ENCODE measurements at regions not wholly inside any gene's neighbourhood (a gene's known extent, or its start where the extent isn't known, plus 50 kb on each side); places are given as distances from the start of the nearest gene placed in this dataset.

- Mint-ChIP-seq H3K9me3 (ENCODE audit: insufficient read depth) (peaks cover 3% of the 10 kb centered on the region), H3K4me1 (no peaks in the 10 kb centered on the region), H3K27me3 (peaks cover 1% of the 10 kb centered on the region), H3K27ac (no peak overlapping the region), H3K4me3 (no peak overlapping the region)
- POLR2A ChIA-PET: no interaction called here
- no peak overlapping the region for H3K27ac ChIP-seq (ENCODE audit: low read length in 2 of 2)
- WGBS (ENCODE audit: insufficient coverage): 100% methylated on average over 1 of the region's 3 CpGs
- no peak overlapping the region for H2AFZ ChIP-seq (ENCODE audit: insufficient read depth, low read depth, low read length, poor library complexity, severe bottlenecking)
- H3K4me3 ChIP-seq (ENCODE audit: control extremely low read depth in 1 of 5, extremely low read depth in 1 of 5, insufficient read depth in 1 of 5, low read depth in 2 of 5, low read length in 4 of 5): no peak overlapping the region
- DNase-seq: no peak
- H3K36me3 ChIP-seq (replicated peaks in 1 of 2; ENCODE audit: control extremely low read depth in 1 of 2, control insufficient read depth in 1 of 2, extremely low read depth in 1 of 2, insufficient read depth in 2 of 2, low read length in 1 of 2): no peaks in the 10 kb centered on the region
- no peaks in the 10 kb centered on the region for H3K4me1 ChIP-seq (ENCODE audit: control insufficient read depth in 2 of 2, insufficient read depth in 2 of 2, low read length in 2 of 2)
- intact Hi-C loops (cut with micrococcal nuclease): no loop called here
- H3K4me2 ChIP-seq (replicated peaks; ENCODE audit: low read depth, low read length, poor library complexity, severe bottlenecking): no peak overlapping the region
- no peak overlapping the region for H3K9ac ChIP-seq (ENCODE audit: low read length)
- H4K20me1 ChIP-seq (ENCODE audit: control insufficient read depth, insufficient read depth, low read length, poor library complexity, severe bottlenecking): no peaks in the 10 kb centered on the region
- no peak for TF ChIP-seq EZH2 (IDR thresholded peaks at IDR 0.05; ENCODE audit: borderline replicate concordance, insufficient read depth, low read depth, low read length, poor library complexity, severe bottlenecking)
- no peak for TF ChIP-seq CTCF (IDR thresholded peaks at IDR 0.05)
- no peak for ATAC-seq (ENCODE audit: low read depth)
- CTCF ChIA-PET: no interaction called here
- no peaks in the 10 kb centered on the region for H3K79me2 ChIP-seq (ENCODE audit: control insufficient read depth, insufficient read depth, low read length)
- H3K9me3 ChIP-seq (ENCODE audit: control extremely low read depth in 1 of 3, control insufficient read depth in 2 of 3, insufficient read depth in 1 of 3, low read length in 2 of 3): no peaks in the 10 kb centered on the region
- H3K27me3 ChIP-seq (replicated peaks in 1 of 4; ENCODE audit: control extremely low read depth in 1 of 4, control insufficient read depth in 3 of 4, insufficient read depth in 4 of 4, low read length in 3 of 4): peaks cover 0 to 5% (median 0%) of the 10 kb centered on the region in 4 experiments
Measured at GRCh38 chr2:236489895-236490404, 79.7 kb upstream of the ACKR3 start.

DNA sequence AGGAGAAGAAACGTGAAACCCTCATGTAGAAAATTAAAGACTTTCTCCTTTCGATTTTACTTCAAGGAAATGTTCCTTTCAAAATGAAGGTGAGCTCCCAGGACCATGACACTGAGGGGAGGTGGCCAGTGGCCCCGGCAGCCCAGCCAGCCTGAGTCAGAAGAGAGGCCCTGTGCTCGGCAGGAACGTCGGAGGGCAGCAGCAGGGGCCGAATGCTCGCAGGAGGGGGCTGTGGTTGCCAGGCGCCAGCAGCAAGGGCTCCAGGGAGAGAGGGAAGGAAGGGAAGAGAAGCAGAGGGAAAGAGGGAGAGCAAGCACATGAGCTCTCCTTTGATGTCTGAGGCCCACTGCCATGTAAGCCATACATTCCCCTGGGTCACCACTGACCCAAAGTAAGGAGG, 73.3 kb upstream of the ACKR3 start:
- Histone ChIP-seq H3K9me3 (ENCODE audit: control extremely low read depth in 1 of 3, control insufficient read depth in 2 of 3, insufficient read depth in 1 of 3, low read length in 2 of 3) (peaks cover 0 to 3% (median 0%) of the 10 kb centered on the region in 3 donors), H3K4me3 (ENCODE audit: control extremely low read depth in 1 of 5, extremely low read depth in 1 of 5, insufficient read depth in 1 of 5, low read depth in 2 of 5, low read length in 4 of 5) (no peak overlapping the region), H3K4me2 (replicated peaks; ENCODE audit: low read depth, low read length, poor library complexity, severe bottlenecking) (no peak overlapping the region), H3K36me3 (replicated peaks in 1 of 2; ENCODE audit: control extremely low read depth in 1 of 2, control insufficient read depth in 1 of 2, extremely low read depth in 1 of 2, insufficient read depth in 2 of 2, low read length in 1 of 2) (no peaks in the 10 kb centered on the region), H4K20me1 (ENCODE audit: control insufficient read depth, insufficient read depth, low read length, poor library complexity, severe bottlenecking) (no peaks in the 10 kb centered on the region), H3K9ac (ENCODE audit: low read length) (no peak overlapping the region), H3K27ac (ENCODE audit: low read length in 2 of 2) (no peak overlapping the region), H3K4me1 (ENCODE audit: control insufficient read depth in 2 of 2, insufficient read depth in 2 of 2, low read length in 2 of 2) (no peaks in the 10 kb centered on the region), H3K79me2 (ENCODE audit: control insufficient read depth, insufficient read depth, low read length) (no peaks in the 10 kb centered on the region), H3K27me3 (replicated peaks in 1 of 4; ENCODE audit: control extremely low read depth in 1 of 4, control insufficient read depth in 3 of 4, insufficient read depth in 4 of 4, low read length in 3 of 4) (peaks cover 0 to 3% (median 0%) of the 10 kb centered on the region in 4 experiments), H2AFZ (ENCODE audit: insufficient read depth, low read depth, low read length, poor library complexity, severe bottlenecking) (no peak overlapping the region)
- TF ChIP-seq CTCF (IDR thresholded peaks at IDR 0.05): no peak
- no peak for TF ChIP-seq EZH2 (IDR thresholded peaks at IDR 0.05; ENCODE audit: borderline replicate concordance, insufficient read depth, low read depth, low read length, poor library complexity, severe bottlenecking)
- no peak overlapping the region for H3K27ac Mint-ChIP-seq
- H3K27me3 Mint-ChIP-seq: peaks cover 27% of the 10 kb centered on the region
- no peak for ATAC-seq (ENCODE audit: low read depth)
- 85% methylated on average over 6 of the region's 9 CpGs for WGBS (ENCODE audit: insufficient coverage)
- H3K4me1 Mint-ChIP-seq: no peaks in the 10 kb centered on the region
- peaks cover 5% of the 10 kb centered on the region for H3K9me3 Mint-ChIP-seq (ENCODE audit: insufficient read depth)
- H3K4me3 Mint-ChIP-seq: no peak overlapping the region
- ChIA-PET POLR2A (no interaction called here), CTCF (no interaction called here)
- DNase-seq: no peak
- intact Hi-C loops (cut with micrococcal nuclease): no loop called here

Data from B cell (primary cell).